ENCODE measurements at regions not wholly inside any gene's neighbourhood (a gene's known extent, or its start where the extent isn't known, plus 50 kb on each side); places are given as distances from the start of the nearest gene placed in this dataset.
A peak's percentile ranks its signal among the peaks of the same experiment; 100 is the strongest.

DNA sequence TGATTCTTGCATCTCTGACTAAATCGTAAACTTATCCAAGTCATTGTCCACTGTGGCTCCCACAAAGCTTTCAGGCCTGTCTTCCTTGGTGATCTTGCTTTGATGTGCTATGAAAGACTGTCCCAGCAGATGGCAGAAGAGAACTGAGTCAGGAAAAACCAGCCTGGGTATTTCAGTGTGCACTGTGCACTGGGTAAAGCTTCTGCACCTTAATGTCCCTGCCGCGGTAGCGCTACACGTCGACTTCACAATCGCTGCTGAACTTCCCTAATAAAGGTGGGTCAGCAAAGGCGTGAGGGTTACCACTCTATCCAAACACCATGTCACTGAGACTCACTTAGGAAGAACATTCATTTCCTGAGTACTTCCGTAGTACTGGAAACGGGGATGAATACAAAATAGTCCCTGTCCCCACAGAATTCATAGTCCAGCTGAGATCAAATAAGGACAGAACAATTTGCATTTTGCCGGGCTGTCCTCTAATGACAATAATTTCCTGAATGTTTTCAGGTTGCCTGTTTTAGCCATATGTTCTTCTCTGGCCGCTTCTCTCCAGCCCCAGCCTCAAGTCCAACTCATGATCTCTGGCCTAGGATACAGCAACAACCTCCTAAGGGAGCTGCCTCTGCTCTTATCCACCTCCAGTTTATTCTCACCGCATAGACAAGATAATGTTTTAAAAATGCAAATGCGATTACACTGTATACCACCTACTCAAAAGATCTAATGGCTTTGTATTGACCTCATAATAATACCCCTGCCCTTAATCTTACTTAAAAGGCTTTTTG lies 83.6 kb upstream of the AKAP13 start:
- no peak for TF ChIP-seq CREB1 (CRISPR knock-in tag; IDR thresholded peaks at IDR 0.05; ENCODE audit: low read depth)
- TF ChIP-seq CTCF (conservative IDR thresholded peaks at IDR 0.05; ENCODE audit: low read depth in 2 of 2) = peak; percentile 70 to 86
- no peak for TF ChIP-seq POLR2AphosphoS5 (IDR thresholded peaks at IDR 0.05; ENCODE audit: low read depth)
- TF ChIP-seq EZH2 (IDR thresholded peaks at IDR 0.05; ENCODE audit: low read depth, unreplicated experiment) = no peak
- TF ChIP-seq, protein P1, sequence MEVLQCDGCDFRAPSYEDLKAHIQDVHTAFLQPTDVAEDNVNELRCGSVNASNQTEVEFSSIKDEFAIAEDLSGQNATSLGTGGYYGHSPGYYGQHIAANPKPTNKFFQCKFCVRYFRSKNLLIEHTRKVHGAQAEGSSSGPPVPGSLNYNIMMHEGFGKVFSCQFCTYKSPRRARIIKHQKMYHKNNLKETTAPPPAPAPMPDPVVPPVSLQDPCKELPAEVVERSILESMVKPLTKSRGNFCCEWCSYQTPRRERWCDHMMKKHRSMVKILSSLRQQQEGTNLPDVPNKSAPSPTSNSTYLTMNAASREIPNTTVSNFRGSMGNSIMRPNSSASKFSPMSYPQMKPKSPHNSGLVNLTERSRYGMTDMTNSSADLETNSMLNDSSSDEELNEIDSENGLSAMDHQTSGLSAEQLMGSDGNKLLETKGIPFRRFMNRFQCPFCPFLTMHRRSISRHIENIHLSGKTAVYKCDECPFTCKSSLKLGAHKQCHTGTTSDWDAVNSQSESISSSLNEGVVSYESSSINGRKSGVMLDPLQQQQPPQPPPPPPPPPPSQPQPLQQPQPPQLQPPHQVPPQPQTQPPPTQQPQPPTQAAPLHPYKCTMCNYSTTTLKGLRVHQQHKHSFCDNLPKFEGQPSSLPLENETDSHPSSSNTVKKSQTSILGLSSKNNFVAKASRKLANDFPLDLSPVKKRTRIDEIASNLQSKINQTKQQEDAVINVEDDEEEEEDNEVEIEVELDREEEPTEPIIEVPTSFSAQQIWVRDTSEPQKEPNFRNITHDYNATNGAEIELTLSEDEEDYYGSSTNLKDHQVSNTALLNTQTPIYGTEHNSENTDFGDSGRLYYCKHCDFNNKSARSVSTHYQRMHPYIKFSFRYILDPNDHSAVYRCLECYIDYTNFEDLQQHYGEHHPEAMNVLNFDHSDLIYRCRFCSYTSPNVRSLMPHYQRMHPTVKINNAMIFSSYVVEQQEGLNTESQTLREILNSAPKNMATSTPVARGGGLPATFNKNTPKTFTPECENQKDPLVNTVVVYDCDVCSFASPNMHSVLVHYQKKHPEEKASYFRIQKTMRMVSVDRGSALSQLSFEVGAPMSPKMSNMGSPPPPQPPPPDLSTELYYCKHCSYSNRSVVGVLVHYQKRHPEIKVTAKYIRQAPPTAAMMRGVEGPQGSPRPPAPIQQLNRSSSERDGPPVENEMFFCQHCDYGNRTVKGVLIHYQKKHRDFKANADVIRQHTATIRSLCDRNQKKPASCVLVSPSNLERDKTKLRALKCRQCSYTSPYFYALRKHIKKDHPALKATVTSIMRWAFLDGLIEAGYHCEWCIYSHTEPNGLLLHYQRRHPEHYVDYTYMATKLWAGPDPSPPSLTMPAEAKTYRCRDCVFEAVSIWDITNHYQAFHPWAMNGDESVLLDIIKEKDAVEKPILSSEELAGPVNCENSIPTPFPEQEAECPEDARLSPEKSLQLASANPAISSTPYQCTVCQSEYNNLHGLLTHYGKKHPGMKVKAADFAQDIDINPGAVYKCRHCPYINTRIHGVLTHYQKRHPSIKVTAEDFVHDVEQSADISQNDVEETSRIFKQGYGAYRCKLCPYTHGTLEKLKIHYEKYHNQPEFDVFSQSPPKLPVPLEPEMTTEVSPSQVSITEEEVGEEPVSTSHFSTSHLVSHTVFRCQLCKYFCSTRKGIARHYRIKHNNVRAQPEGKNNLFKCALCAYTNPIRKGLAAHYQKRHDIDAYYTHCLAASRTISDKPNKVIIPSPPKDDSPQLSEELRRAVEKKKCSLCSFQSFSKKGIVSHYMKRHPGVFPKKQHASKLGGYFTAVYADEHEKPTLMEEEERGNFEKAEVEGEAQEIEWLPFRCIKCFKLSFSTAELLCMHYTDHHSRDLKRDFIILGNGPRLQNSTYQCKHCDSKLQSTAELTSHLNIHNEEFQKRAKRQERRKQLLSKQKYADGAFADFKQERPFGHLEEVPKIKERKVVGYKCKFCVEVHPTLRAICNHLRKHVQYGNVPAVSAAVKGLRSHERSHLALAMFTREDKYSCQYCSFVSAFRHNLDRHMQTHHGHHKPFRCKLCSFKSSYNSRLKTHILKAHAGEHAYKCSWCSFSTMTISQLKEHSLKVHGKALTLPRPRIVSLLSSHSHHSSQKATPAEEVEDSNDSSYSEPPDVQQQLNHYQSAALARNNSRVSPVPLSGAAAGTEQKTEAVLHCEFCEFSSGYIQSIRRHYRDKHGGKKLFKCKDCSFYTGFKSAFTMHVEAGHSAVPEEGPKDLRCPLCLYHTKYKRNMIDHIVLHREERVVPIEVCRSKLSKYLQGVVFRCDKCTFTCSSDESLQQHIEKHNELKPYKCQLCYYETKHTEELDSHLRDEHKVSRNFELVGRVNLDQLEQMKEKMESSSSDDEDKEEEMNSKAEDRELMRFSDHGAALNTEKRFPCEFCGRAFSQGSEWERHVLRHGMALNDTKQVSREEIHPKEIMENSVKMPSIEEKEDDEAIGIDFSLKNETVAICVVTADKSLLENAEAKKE (CRISPR knock-in tag; IDR thresholded peaks at IDR 0.05) = no peak
- TF ChIP-seq REST (IDR thresholded peaks at IDR 0.05; ENCODE audit: unreplicated experiment) = no peak
- Histone ChIP-seq H3K9me2 (ENCODE audit: insufficient read depth) (no peaks in the 10 kb centered on the region), H2AFZ (0 out of 2 replicates have a peak overlapping the region, but pooled peaks have one; percentile 48), H3K36me3 (ENCODE audit: insufficient read depth) (no peaks in the 10 kb centered on the region), H3K79me2 (replicated peaks; ENCODE audit: insufficient read depth) (no peaks in the 10 kb centered on the region), H3K27ac (ENCODE audit: low read depth) (no peak overlapping the region), H3K4me3 (no peak overlapping the region), H3K27me3 (ENCODE audit: insufficient read depth) (no peaks in the 10 kb centered on the region), H3K4me1 (ENCODE audit: insufficient read depth) (no peaks in the 10 kb centered on the region), H3F3A (replicated peaks; ENCODE audit: low read depth) (no peaks in the 10 kb centered on the region), H3K4me2 (no peak overlapping the region), H4K20me1 (replicated peaks; ENCODE audit: insufficient read depth) (no peaks in the 10 kb centered on the region; the same call in 1 of the 2 replicates)
- Mint-ChIP-seq H3K9me3 (no peaks in the 10 kb centered on the region), H3K27ac (no peak overlapping the region), H3K27me3 (ENCODE audit: insufficient read depth, low read depth, poor library complexity) (peaks cover 11% of the 10 kb centered on the region), H3K4me1 (peaks cover 7% of the 10 kb centered on the region; the same call in 2 of the 3 replicates), H3K36me3 (ENCODE audit: low read depth) (no peaks in the 10 kb centered on the region), H3K4me3 (no peak overlapping the region)
- DNase-seq (ENCODE audit: low spot score) (peak; percentile 72), ATAC-seq (peak; percentile 92)
